Neural progenitor cell (in vitro differentiated cells): ENCODE measurements at regions not wholly inside any gene's neighbourhood (a gene's known extent, or its start where the extent isn't known, plus 50 kb on each side); places are given as distances from the start of the nearest gene placed in this dataset.
A peak's percentile ranks its signal among the peaks of the same experiment; 100 is the strongest.

Experiments
- DNase-seq: peaks from one replicate; pipeline ENCODE4 v3.0.0-alpha.2; 2016; ENCODE audit warnings: low spot score
- H2AFZ ChIP-seq: fragments of 200-600 bp; sonication (generic); replicated peaks from 2 replicates; pipeline ENCODE4 v1.6.1; 2016; ENCODE audit warnings: antibody characterized with exemption
- H3F3A ChIP-seq: fragments of 200-600 bp; sonication (generic); 2 replicates; pipeline ENCODE4 v1.6.1; 2016; ENCODE audit warnings: antibody characterized with exemption, low read depth
- H3K27ac ChIP-seq: fragments of 200-600 bp; sonication (generic); 2 replicates; pipeline ENCODE4 v1.5.1; 2016; ENCODE audit warnings: mild to moderate bottlenecking
- H3K27me3 ChIP-seq: fragments of 200-600 bp; sonication (generic); 2 replicates; pipeline ENCODE4 v1.6.1; 2016; ENCODE audit warnings: mild to moderate bottlenecking, moderate library complexity
- H3K36me3 ChIP-seq: fragments of 200-600 bp; sonication (generic); 2 replicates; pipeline ENCODE4 v1.5.1; 2016
- H3K4me1 ChIP-seq: fragments of 200-600 bp; sonication (generic); 2 replicates; pipeline ENCODE4 v1.6.1; 2016; ENCODE audit warnings: mixed run types
- H3K4me2 ChIP-seq: fragments of 200-600 bp; sonication (generic); 2 replicates; pipeline ENCODE4 v1.6.1; 2016
- H3K4me3 ChIP-seq: fragments of 200-600 bp; sonication (generic); 2 replicates; pipeline ENCODE4 v1.5.1; 2016
- H3K79me2 ChIP-seq: fragments of 200-600 bp; sonication (generic); 2 replicates; pipeline ENCODE4 v1.6.1; 2016; ENCODE audit warnings: low read depth
- H3K9ac ChIP-seq: fragments of 200-600 bp; sonication (generic); 2 replicates; pipeline ENCODE4 v1.6.1; 2016
- H3K9me3 ChIP-seq: fragments of 200-600 bp; sonication (generic); 2 replicates; pipeline ENCODE4 v1.5.1; 2016; ENCODE audit warnings: low read depth
- H4K20me1 ChIP-seq: fragments of 200-600 bp; sonication (generic); 2 replicates; pipeline ENCODE4 v1.6.1; 2016; ENCODE audit warnings: low read depth
- H3K27ac Mint-ChIP-seq: 3 replicates; pipeline ENCODE4 v1.8.0; 2021; ENCODE audit warnings: mixed read lengths
- H3K27me3 Mint-ChIP-seq: 2 replicates; pipeline ENCODE4 v1.8.0; 2022; ENCODE audit warnings: low read depth, mild to moderate bottlenecking, inconsistent platforms, moderate library complexity, mixed read lengths; ENCODE audit not compliant: insufficient read depth
- H3K36me3 Mint-ChIP-seq: 3 replicates; pipeline ENCODE4 v1.8.0; 2021; ENCODE audit warnings: mixed read lengths
- H3K4me1 Mint-ChIP-seq: 3 replicates; pipeline ENCODE4 v1.8.0; 2021; ENCODE audit warnings: mixed read lengths
- H3K4me3 Mint-ChIP-seq: 3 replicates; pipeline ENCODE4 v1.8.0; 2021; ENCODE audit warnings: mild to moderate bottlenecking, moderate library complexity, mixed read lengths
- H3K9me3 Mint-ChIP-seq: 3 replicates; pipeline ENCODE4 v1.8.0; 2020; ENCODE audit warnings: mixed read lengths
- CTCF ChIP-seq: fragments of 200-600 bp; sonication (generic); IDR thresholded peaks from 2 replicates; pipeline ENCODE4 v1.5.1; 2017; ENCODE audit warnings: antibody characterized with exemption, mild to moderate bottlenecking
- EZH2 ChIP-seq: fragments of 200-600 bp; sonication (generic); IDR thresholded peaks from 2 replicates; pipeline ENCODE4 v1.6.1; 2017; ENCODE audit warnings: antibody characterized with exemption, mild to moderate bottlenecking, moderate library complexity
- EZH2phosphoT487 ChIP-seq: fragments of 200-600 bp; sonication (generic); IDR thresholded peaks from 2 replicates; pipeline ENCODE4 v1.6.1; 2017; ENCODE audit warnings: antibody characterized with exemption

- Mint-ChIP-seq H3K9me3 (peaks cover 11% of the 10 kb centered on the region), H3K27ac (peak overlapping the region; percentile 96), H3K36me3 (peaks cover 2% of the 10 kb centered on the region), H3K27me3 (peaks cover 3% of the 10 kb centered on the region), H3K4me1 (peaks cover 68% of the 10 kb centered on the region), H3K4me3 (peak overlapping the region; percentile 68)
- no peaks in the 10 kb centered on the region for H3K79me2 ChIP-seq
- H3K27ac ChIP-seq, result peak overlapping the region; percentile 85
- no peaks in the 10 kb centered on the region for H3K27me3 ChIP-seq
- H3K4me3 ChIP-seq, result no peak overlapping the region
- DNase-seq, result peak; percentile 62
- no peaks in the 10 kb centered on the region for H4K20me1 ChIP-seq
- peak overlapping the region; percentile 89 for H2AFZ ChIP-seq
- peaks cover 12% of the 10 kb centered on the region for H3F3A ChIP-seq
- no peaks in the 10 kb centered on the region for H3K9me3 ChIP-seq
- H3K36me3 ChIP-seq, result no peaks in the 10 kb centered on the region
- no peak overlapping the region for H3K9ac ChIP-seq
- TF ChIP-seq EZH2, result no peak
- no peak for TF ChIP-seq CTCF
- TF ChIP-seq EZH2phosphoT487, result no peak
- peak overlapping the region; percentile 57 for H3K4me2 ChIP-seq
- peaks cover 27% of the 10 kb centered on the region for H3K4me1 ChIP-seq
Observed at GRCh38 chr16:73572135-73572828, 524.4 kb upstream of the ZFHX3 start.

GRCh38 chr16:73569266-73569980 lies 521.5 kb upstream of the ZFHX3 start:
- peaks cover 9% of the 10 kb centered on the region for H3K27me3 Mint-ChIP-seq
- no peak for DNase-seq
- H3K27ac ChIP-seq, result no peak overlapping the region
- peaks cover 13% of the 10 kb centered on the region for H3K9me3 Mint-ChIP-seq
- no peaks in the 10 kb centered on the region for H3K36me3 ChIP-seq
- no peaks in the 10 kb centered on the region for H3K79me2 ChIP-seq
- H3K4me1 ChIP-seq, result peaks cover 27% of the 10 kb centered on the region
- H3K9ac ChIP-seq, result no peak overlapping the region
- H2AFZ ChIP-seq, result no peak overlapping the region
- TF ChIP-seq CTCF (no peak), EZH2 (no peak), EZH2phosphoT487 (no peak)
- H3K4me3 ChIP-seq, result no peak overlapping the region
- no peaks in the 10 kb centered on the region for H3K27me3 ChIP-seq
- no peaks in the 10 kb centered on the region for H3K36me3 Mint-ChIP-seq
- H3K4me2 ChIP-seq, result no peak overlapping the region
- H3K9me3 ChIP-seq, result no peaks in the 10 kb centered on the region
- H3F3A ChIP-seq, result peaks cover 12% of the 10 kb centered on the region
- H3K27ac Mint-ChIP-seq, result peak overlapping the region; percentile 18
- H4K20me1 ChIP-seq, result no peaks in the 10 kb centered on the region
- H3K4me1 Mint-ChIP-seq, result peaks cover 58% of the 10 kb centered on the region
- no peak overlapping the region for H3K4me3 Mint-ChIP-seq

DNA sequence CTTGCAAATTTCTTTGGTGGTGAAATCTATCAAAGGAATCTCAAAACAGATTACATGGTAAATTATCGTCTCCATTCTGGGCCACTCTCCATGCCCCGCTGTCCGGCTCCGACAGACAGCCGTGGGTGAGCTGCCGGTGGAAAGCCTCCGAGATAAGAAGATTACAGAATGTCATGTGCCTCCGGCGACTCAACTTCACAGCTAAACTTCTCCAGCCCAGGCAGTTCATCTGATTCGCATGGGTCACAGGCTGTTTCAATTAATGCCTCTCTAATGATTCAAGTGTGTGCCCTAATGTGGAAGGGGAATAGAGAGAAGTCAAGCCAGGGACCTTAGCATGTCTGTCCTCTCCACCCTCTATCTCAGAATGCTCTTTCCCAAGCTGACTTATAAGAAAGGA lies 520.8 kb upstream of the ZFHX3 start:
- peaks cover 12% of the 10 kb centered on the region for H3F3A ChIP-seq
- no peak overlapping the region for H3K9ac ChIP-seq
- H3K79me2 ChIP-seq, result no peaks in the 10 kb centered on the region
- TF ChIP-seq CTCF, result no peak
- no peak for TF ChIP-seq EZH2phosphoT487
- TF ChIP-seq EZH2, result no peak
- no peak overlapping the region for H3K27ac ChIP-seq
- H3K9me3 ChIP-seq, result no peaks in the 10 kb centered on the region
- no peak overlapping the region for H3K4me2 ChIP-seq
- H2AFZ ChIP-seq, result no peak overlapping the region
- Mint-ChIP-seq H3K4me1 (peaks cover 53% of the 10 kb centered on the region), H3K27me3 (peaks cover 9% of the 10 kb centered on the region), H3K36me3 (no peaks in the 10 kb centered on the region), H3K27ac (peak overlapping the region; percentile 70), H3K9me3 (peaks cover 15% of the 10 kb centered on the region), H3K4me3 (peak overlapping the region; percentile 11)
- no peaks in the 10 kb centered on the region for H3K27me3 ChIP-seq
- no peak for DNase-seq
- H3K36me3 ChIP-seq, result no peaks in the 10 kb centered on the region
- no peak overlapping the region for H3K4me3 ChIP-seq
- H3K4me1 ChIP-seq, result peaks cover 27% of the 10 kb centered on the region
- no peaks in the 10 kb centered on the region for H4K20me1 ChIP-seq
